ACC112 (cell line): ENCODE measurements at regions not wholly inside any gene's neighbourhood (a gene's known extent, or its start where the extent isn't known, plus 50 kb on each side); places are given as distances from the start of the nearest gene placed in this dataset.
"Not testable (repeated sequence)": the region's sequence is repeated elsewhere in the genome, so short reads cannot be mapped to it uniquely, and the experiment has no call there.

Experiments
- H2AFZ ChIP-seq: fragments of 200-600 bp; sonication (generic); one replicate; pipeline ENCODE4 v1.6.0; 2017; ENCODE audit warnings: antibody characterized with exemption, low read length; ENCODE audit not compliant: unreplicated experiment
- H3K27ac ChIP-seq: fragments of 200-600 bp; sonication (generic); 2 replicates; pipeline ENCODE4 v1.5.1; 2014; ENCODE audit warnings: low read depth, mild to moderate bottlenecking, antibody characterized with exemption, low read length, moderate library complexity
- H3K27me3 ChIP-seq: fragments of 200-600 bp; sonication (generic); 2 replicates; pipeline ENCODE4 v1.6.1; 2014; ENCODE audit warnings: mild to moderate bottlenecking, antibody characterized with exemption, low read length, moderate library complexity, mixed read lengths; ENCODE audit not compliant: insufficient read depth
- H3K36me3 ChIP-seq: fragments of 200-600 bp; sonication (generic); 2 replicates; pipeline ENCODE4 v1.6.1; 2016; ENCODE audit warnings: mild to moderate bottlenecking, antibody characterized with exemption, low read length, moderate library complexity, mixed read lengths; ENCODE audit not compliant: insufficient read depth
- H3K4me1 ChIP-seq: fragments of 200-600 bp; sonication (generic); one replicate; pipeline ENCODE4 v1.6.1; 2016; ENCODE audit warnings: low read length, mixed read lengths; ENCODE audit not compliant: insufficient read depth, unreplicated experiment, control insufficient read depth
- H3K4me3 ChIP-seq: fragments of 200-600 bp; sonication (generic); 2 replicates; pipeline ENCODE4 v1.5.1; 2014; ENCODE audit warnings: mild to moderate bottlenecking, low read depth, low read length
- H3K79me2 ChIP-seq: fragments of 200-600 bp; sonication (generic); one replicate; pipeline ENCODE4 v1.6.0; 2016; ENCODE audit warnings: low read length; ENCODE audit not compliant: control insufficient read depth, unreplicated experiment, insufficient read depth

DNA sequence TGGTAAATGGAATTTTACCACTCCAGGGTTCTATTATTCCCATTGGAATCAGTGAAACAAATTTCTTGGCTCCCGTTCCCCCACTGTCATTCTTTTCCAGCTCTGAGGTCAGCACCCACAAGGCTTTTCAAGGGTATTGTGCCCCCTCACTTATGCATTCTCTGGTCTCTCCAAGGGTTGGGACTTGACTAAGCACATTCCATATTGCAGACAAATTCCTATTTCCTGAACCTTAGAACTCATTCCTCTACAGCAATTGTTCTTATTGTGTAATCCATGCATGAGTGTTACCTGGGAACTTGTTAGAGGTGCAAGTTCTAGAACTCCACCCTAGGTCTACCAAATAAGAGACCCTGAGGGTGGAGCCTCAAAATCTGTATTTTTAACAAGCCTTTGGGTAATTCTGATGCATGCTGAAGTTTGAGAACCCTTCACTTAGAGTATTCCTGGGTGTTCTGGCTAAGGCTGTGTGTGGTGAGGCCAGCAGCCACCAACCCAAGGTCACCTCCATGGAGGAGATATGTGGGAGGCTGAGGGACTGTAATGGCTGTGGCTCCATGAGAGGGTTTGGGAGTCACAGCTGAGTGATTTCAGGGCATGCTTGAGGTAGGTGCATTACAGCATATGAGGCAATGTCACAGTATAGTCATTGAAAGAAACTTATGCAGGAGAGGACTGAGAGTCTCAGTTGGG is 150.9 kb downstream of the TTC6 start:
- Histone ChIP-seq H3K4me3 (no peak overlapping the region), H3K27me3 (no peaks in the 10 kb centered on the region), H2AFZ (no peak overlapping the region), H3K79me2 (no peaks in the 10 kb centered on the region), H3K4me1 (no peaks in the 10 kb centered on the region), H3K36me3 (no peaks in the 10 kb centered on the region), H3K27ac (no peak overlapping the region)

DNA sequence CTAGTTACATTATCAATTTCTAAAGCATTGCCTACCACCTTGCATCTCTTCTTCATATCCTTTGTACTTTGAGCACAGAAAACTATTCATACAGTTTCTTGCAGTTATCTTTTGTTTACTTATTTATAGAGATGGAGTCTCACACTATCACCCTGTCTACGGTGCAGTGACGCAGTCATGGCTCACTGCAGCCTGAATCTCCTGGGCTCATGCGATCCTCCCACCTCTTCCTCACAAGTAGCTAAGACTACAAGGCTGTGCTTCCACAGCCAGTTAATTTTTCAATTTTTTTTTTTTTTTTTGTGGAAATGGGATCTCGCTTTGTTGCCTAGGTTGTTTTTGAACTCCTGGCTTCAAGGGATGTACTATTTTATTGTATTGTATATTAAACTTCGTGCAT is 158.0 kb downstream of the TTC6 start:
- Histone ChIP-seq H3K4me1 (no peaks in the 10 kb centered on the region), H3K27ac (no peak overlapping the region), H3K27me3 (no peaks in the 10 kb centered on the region), H3K79me2 (no peaks in the 10 kb centered on the region), H3K36me3 (no peaks in the 10 kb centered on the region), H2AFZ (no peak overlapping the region), H3K4me3 (no peak overlapping the region)

DNA sequence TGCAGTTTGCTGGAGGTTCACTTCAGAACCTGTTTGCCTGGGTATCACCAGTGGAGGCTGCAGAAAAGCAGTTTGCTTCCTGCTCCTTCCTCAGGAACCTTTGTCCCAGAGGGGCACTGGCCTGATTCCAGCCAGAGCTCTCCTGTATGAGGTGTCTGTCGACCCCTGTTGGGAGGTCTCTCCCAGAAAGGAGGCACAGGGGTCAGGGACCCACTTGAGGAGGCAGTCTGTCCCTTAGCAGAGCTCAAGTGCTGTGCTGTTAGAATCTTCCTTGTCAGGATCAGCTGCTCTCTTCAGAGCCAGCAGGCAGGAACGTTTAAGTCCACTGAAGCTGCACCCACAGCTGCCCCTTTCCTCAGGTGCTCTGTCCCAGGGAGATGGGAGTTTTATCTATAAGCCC is 164.8 kb downstream of the TTC6 start:
- not testable (repeated sequence) for H3K27ac ChIP-seq, H3K79me2 ChIP-seq, H3K36me3 ChIP-seq, H2AFZ ChIP-seq, H3K4me3 ChIP-seq, H3K4me1 ChIP-seq, H3K27me3 ChIP-seq

DNA sequence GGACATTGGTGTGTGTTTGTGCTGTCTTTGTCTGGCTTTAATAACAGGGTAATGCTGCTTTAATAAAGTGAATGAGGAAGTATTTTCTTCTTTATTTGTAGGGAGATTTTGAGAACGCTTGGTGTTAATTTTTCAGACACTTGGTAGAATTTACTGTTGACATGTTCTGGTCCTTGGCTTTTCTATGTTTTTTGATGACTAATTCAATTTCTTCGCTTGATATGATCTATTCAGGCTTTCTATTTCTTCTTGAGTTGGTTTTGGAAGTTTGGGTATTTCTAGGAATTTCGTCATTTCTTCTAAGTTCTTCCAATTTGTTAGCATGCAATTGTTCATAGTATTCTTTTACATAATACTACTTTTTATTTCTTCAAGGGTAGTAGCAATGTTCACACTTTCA is 167.8 kb downstream of the TTC6 start:
- no peak overlapping the region for H3K4me3 ChIP-seq
- no peaks in the 10 kb centered on the region for H3K4me1 ChIP-seq
- H3K79me2 ChIP-seq: no peaks in the 10 kb centered on the region
- H3K36me3 ChIP-seq: peaks cover 6% of the 10 kb centered on the region; the same call in 1 of the 2 replicates
- H2AFZ ChIP-seq: no peak overlapping the region
- H3K27me3 ChIP-seq: no peaks in the 10 kb centered on the region
- H3K27ac ChIP-seq: no peak overlapping the region

DNA sequence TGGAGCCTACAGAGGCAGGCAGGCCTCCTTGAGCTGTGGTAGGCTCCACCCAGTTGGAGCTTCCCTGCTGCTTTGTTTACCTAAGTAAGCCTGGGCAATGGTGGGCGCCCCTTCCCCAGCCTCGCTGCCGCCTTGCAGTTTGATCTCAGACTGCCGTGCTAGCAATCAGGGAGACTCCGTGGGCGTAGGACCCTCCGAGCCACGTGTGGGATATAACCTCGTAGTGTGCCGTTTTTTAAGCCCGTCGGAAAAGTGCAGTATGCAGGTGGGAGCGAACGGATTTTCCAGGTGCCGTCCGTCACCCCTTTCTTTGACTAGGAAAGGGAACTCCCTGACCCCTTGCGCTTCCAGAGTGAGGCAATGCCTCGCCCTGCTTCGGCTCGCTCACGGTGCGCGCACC is 176.9 kb downstream of the TTC6 start:
- not testable (repeated sequence) for H3K27ac ChIP-seq, H3K79me2 ChIP-seq, H2AFZ ChIP-seq, H3K27me3 ChIP-seq, H3K36me3 ChIP-seq, H3K4me3 ChIP-seq, H3K4me1 ChIP-seq

DNA sequence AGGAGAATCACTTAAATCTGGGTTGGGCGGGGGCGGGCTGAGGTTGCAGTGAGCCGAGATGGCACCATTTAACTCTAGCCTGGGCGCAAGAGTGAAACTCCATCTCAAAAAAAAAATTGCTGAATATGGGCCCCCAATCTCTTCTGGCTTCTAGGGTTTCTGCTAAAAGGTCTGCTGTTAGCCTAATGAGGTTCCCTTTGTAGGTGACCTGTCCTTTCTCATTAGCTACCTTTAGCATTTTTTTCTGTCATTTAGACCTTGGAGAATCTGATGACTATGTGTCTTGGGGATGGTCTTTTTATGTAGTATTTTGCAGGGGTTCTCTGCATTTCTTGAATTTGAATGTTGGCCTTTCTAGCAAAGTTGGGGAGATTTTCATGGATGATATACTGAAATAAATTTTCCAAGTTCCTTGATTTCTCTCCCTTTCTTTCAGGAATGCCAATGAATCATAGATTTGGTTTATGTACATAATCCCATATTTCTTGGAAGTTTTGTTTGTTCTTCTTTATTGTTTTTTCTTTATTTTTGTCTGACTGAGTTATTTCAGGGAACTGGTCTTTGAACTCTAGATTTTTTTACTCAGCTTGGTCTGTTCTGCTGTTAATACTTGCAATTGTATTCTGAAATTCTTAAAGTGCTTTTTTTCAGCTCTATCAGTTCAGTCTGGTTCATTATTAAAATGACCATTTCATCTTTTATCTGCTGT is 181.5 kb downstream of the TTC6 start:
- no peaks in the 10 kb centered on the region for H3K36me3 ChIP-seq
- H3K27me3 ChIP-seq: no peaks in the 10 kb centered on the region
- no peak overlapping the region for H3K4me3 ChIP-seq
- no peaks in the 10 kb centered on the region for H3K79me2 ChIP-seq
- H2AFZ ChIP-seq: no peak overlapping the region
- no peak overlapping the region for H3K27ac ChIP-seq
- no peaks in the 10 kb centered on the region for H3K4me1 ChIP-seq

DNA sequence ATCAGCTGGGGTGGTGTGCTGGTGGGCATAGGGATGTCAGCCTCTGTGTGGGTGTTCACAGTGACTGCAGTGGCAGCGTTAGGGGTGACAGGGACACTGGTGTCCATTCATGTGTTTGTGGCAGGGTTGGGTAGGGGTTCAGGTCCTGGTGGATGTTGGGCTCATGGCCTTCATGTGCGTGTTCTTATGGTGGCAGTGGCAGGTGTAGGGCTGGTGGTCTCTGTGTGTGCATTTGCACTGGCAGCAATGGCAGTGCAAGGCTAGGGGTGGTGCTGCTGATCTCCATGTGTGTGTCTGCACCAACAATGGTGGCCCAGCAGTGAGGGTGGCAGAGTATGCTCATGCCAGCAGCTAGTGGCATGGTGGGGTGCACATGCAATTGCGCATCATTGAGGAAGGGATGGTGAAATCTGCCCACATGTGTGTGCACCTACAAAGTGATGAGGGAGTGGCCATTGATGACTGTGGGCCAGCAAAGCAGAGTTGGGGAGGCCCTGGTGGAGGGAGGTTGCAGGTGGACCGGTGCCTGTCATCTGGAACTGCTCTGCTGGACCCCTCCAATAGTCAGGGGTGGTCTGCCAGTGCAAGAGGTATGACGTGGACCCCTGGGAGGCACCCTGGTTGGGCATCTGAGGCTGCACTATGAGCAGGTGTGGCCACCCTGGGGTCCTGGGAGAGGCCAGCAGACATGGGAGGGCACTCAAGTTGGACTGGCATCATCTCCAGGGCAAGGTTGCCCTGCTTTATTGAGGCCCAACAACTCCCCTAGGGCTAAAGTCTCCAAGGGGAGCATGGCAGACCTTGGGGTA is 182.9 kb downstream of the TTC6 start:
- Histone ChIP-seq H3K4me1 (no peaks in the 10 kb centered on the region), H3K79me2 (no peaks in the 10 kb centered on the region), H2AFZ (no peak overlapping the region), H3K27me3 (no peaks in the 10 kb centered on the region), H3K36me3 (no peaks in the 10 kb centered on the region), H3K4me3 (no peak overlapping the region), H3K27ac (no peak overlapping the region)

DNA sequence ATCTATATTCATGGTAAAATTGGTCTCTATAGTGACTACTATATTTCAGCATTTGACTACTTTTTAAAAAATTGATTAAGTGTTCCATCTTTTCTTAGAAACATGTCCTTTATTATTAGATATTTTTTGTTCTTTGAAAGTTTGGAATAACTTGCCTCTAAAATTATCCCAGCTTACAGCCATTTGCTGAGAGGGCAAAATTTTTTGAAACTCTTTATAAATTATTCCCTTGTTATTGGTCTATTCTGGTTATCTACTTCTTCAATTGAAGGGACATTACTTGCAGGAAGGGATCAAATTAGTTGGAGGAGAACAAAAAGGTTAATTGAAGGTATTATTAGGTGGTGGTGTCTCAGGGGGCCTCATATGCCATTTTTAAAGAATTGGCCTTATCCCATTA is 184.1 kb downstream of the TTC6 start:
- no peak overlapping the region for H3K4me3 ChIP-seq
- no peaks in the 10 kb centered on the region for H3K79me2 ChIP-seq
- no peaks in the 10 kb centered on the region for H3K4me1 ChIP-seq
- H3K27me3 ChIP-seq: no peaks in the 10 kb centered on the region
- no peaks in the 10 kb centered on the region for H3K36me3 ChIP-seq
- H2AFZ ChIP-seq: no peak overlapping the region
- H3K27ac ChIP-seq: no peak overlapping the region

DNA sequence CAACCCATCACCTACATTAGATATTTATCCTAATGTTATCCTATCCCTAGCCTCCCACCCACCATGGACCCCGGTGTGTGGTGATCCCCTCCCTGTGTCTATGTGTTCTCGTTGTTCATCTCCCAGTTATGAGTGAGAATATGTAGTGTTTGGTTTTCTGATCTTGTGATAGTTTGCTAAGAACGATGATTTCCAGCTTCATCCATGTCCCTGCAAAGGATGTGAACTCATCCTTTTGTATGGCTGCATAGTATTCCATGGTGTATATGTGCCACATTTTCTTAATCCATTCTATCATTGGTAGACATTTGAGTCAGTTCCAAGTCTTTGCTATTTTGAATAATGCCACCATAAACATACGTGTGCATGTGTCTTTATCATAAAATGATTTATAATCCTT is 185.3 kb downstream of the TTC6 start:
- not testable (repeated sequence) for H3K27ac ChIP-seq, H3K79me2 ChIP-seq, H3K36me3 ChIP-seq, H3K4me3 ChIP-seq, H3K27me3 ChIP-seq, H3K4me1 ChIP-seq, H2AFZ ChIP-seq

DNA sequence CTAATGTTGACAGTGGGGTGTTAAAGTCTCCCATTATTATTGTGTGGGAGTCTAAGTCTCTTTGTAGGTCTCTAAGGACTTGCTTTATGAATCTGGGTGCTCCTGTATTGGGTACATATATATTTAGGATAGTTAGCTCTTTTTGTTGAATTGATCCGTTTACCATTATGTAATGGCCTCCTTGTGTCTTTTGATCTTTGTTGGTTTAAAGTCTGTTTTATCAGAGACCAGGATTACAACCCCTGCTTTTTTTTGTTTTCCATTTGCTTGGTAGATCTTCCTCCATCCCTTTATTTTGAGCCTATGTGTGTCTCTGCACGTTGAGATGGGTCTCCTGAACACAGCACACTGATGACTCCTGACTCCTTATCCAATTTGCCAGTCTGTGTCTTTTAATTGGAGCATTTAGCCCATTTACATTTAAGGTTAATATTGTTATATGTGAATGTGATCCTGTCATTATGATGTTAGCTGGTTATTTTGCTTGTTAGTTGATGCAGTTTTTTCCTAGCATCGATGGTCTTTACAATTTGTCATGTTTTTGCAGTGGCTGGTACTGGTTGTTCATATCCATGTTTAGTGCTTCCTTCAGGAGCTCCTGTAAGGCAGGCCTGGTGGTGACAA is 188.9 kb downstream of the TTC6 start:
- H3K79me2 ChIP-seq, H3K27me3 ChIP-seq, H3K36me3 ChIP-seq, H3K4me1 ChIP-seq, H2AFZ ChIP-seq, H3K4me3 ChIP-seq, H3K27ac ChIP-seq: not testable (repeated sequence)
